ENCODE measurements at regions not wholly inside any gene's neighbourhood (a gene's known extent, or its start where the extent isn't known, plus 50 kb on each side); places are given as distances from the start of the nearest gene placed in this dataset.

DNA sequence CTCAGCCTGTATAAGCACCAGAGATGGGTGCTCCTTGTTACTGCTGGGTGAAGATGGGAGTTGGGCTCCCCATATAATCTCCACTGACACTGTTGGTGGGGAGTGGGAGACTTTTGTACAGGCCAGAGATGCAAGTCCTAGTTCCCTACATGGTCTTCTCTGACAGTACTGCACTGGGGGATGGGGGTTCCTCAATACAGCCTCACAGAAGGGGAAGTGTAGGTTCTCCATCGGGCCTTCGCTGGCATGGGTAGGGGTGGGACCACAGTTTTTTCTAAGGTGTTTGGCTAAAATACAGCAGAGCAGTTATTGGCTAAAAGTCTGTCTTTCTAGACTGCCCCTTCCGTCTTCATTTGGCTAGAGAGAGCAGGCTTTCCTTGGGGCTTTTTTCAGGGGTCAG is 167.2 kb upstream of the SERP2 start:
- Histone ChIP-seq H3K4me3 (ENCODE audit: low read depth, low read length) (no peak overlapping the region), H3K27me3 (ENCODE audit: control insufficient read depth, insufficient read depth, low read length) (peaks cover 12% of the 10 kb centered on the region), H3K36me3 (ENCODE audit: control insufficient read depth, insufficient read depth, low read length) (no peaks in the 10 kb centered on the region)
- ChIA-PET CTCF (interaction anchor here (1.0 to 1.2 kb wide), 2 partner anchors 15 to 31 kb away, joined by 4 to 6 read pairs; no protein-coding TSS in a partner anchor), POLR2A (no interaction called here)
- TF ChIP-seq, protein P1, sequence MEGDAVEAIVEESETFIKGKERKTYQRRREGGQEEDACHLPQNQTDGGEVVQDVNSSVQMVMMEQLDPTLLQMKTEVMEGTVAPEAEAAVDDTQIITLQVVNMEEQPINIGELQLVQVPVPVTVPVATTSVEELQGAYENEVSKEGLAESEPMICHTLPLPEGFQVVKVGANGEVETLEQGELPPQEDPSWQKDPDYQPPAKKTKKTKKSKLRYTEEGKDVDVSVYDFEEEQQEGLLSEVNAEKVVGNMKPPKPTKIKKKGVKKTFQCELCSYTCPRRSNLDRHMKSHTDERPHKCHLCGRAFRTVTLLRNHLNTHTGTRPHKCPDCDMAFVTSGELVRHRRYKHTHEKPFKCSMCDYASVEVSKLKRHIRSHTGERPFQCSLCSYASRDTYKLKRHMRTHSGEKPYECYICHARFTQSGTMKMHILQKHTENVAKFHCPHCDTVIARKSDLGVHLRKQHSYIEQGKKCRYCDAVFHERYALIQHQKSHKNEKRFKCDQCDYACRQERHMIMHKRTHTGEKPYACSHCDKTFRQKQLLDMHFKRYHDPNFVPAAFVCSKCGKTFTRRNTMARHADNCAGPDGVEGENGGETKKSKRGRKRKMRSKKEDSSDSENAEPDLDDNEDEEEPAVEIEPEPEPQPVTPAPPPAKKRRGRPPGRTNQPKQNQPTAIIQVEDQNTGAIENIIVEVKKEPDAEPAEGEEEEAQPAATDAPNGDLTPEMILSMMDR (IDR thresholded peaks at IDR 0.05; ENCODE audit: insufficient read depth, low read depth, low read length), result no peak
- DNase-seq (ENCODE audit: low read depth), result no peak

DNA sequence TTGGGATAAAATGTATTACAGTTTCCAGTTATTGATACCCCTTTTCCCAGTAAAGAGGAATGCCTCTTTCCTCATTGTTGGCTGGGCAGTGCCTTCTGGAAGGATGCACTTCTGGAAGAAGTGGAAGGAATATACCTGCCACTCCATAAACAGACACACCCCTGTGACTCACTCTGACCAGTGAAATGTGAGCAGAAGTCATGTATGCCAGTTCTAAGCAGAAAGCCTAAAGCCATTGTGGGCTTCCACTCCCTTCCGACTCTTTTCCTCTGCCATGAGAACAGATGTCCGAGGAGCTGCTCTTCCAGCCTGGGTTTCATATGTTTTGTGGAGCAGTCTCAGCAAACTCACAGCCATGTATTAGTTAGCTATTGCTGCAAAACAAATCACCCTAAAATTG is 166.1 kb upstream of the SERP2 start:
- no peak for DNase-seq (ENCODE audit: low read depth)
- no peak overlapping the region for H3K4me3 ChIP-seq (ENCODE audit: low read depth, low read length)
- peaks cover 16% of the 10 kb centered on the region for H3K27me3 ChIP-seq (ENCODE audit: control insufficient read depth, insufficient read depth, low read length)
- no peaks in the 10 kb centered on the region for H3K36me3 ChIP-seq (ENCODE audit: control insufficient read depth, insufficient read depth, low read length)
- POLR2A ChIA-PET, result no interaction called here
- CTCF ChIA-PET, result interaction anchor here (0.9 kb wide), 1 partner anchor 125 kb away, joined by 3 read pairs; no protein-coding TSS in a partner anchor
- TF ChIP-seq, protein P1 (IDR thresholded peaks at IDR 0.05; ENCODE audit: insufficient read depth, low read depth, low read length), result no peak

DNA sequence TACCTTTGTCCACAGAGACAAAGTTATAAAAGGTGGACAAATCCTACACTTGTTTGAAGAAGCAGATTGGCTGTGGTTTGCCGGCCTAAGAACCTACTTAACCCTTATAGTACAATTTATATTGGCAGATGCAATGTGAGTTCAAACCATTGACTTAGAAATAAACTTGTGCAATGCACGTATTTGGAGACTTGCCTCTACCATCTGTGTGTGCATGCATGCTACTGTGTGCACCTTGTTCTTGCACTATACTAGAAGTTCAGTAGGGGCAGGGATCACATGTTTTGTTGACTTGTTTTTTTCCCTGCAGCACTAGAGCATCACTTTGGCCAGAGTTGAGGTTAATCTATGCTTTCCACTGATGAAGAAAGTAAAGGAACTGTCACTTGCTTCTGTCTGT is 163.1 kb upstream of the SERP2 start:
- Histone ChIP-seq H3K27me3 (ENCODE audit: control insufficient read depth, insufficient read depth, low read length) (peaks cover 19% of the 10 kb centered on the region), H3K36me3 (ENCODE audit: control insufficient read depth, insufficient read depth, low read length) (no peaks in the 10 kb centered on the region), H3K4me3 (ENCODE audit: low read depth, low read length) (no peak overlapping the region)
- ChIA-PET POLR2A (no interaction called here), CTCF (no interaction called here)
- DNase-seq (ENCODE audit: low read depth), result no peak
- TF ChIP-seq, protein P1 (IDR thresholded peaks at IDR 0.05; ENCODE audit: insufficient read depth, low read depth, low read length), result no peak

DNA sequence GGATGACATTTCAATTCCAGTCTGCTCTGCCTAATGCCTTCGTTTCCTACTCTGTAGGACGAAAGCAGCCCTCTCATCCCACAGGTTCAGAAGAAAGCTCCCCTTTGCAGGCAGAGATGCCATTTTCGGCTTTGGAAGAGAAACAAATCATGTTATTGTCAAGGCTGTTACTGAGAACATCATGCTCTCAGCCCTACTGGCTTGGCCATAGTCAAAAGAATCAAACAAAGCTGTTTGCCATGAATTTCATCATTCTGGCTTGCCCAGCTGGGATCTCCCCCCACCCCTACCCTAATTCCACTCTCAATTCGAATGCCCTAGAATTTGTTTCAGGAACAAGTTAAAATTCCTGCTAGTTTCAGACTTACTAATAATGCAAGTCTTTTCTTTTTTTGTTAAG is 162.3 kb upstream of the SERP2 start:
- Histone ChIP-seq H3K36me3 (ENCODE audit: control insufficient read depth, insufficient read depth, low read length) (no peaks in the 10 kb centered on the region), H3K4me3 (ENCODE audit: low read depth, low read length) (no peak overlapping the region), H3K27me3 (ENCODE audit: control insufficient read depth, insufficient read depth, low read length) (peaks cover 18% of the 10 kb centered on the region)
- ChIA-PET CTCF (no interaction called here), POLR2A (no interaction called here)
- DNase-seq (ENCODE audit: low read depth), result no peak
- TF ChIP-seq, protein P1 (IDR thresholded peaks at IDR 0.05; ENCODE audit: insufficient read depth, low read depth, low read length), result no peak

DNA sequence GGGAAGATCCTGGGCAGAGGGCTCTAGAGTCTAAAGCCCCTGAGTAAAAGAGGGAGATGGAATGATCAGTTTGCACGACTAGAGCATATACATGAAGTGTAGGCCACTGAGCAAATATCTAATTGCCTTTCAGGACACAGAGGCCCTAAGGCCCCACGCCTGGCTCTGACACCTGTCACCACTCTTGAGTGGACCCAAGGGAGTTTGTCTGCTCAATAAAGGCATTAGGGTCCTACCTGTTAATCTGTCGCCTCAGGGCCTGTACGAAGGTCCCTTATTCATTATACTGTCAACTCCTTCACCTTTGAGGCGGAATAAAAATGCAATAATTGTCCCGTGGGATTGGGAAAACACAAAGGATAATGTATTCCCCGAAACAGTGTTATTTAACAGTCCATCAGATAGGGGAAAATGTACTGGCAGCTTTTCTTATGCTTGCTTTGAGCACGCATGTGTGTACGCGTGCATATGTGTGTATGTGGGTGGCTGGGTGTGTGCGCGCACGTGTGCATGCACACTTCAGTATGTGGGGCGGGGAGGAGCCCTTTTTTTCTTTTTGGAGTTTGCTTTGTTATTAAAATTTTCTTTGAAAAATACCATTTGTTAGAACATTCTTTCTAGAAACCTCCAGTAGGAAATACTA is 161.8 kb upstream of the SERP2 start:
- Histone ChIP-seq H3K27me3 (ENCODE audit: control insufficient read depth, insufficient read depth, low read length) (peaks cover 17% of the 10 kb centered on the region), H3K4me3 (ENCODE audit: low read depth, low read length) (no peak overlapping the region), H3K36me3 (ENCODE audit: control insufficient read depth, insufficient read depth, low read length) (no peaks in the 10 kb centered on the region)
- TF ChIP-seq, protein P1 (IDR thresholded peaks at IDR 0.05; ENCODE audit: insufficient read depth, low read depth, low read length), result no peak
- ChIA-PET CTCF (no interaction called here), POLR2A (no interaction called here)
- DNase-seq (ENCODE audit: low read depth), result no peak

Data from BJ (cell line).